Spleen (tissue), 11 donors: ENCODE measurements at regions not wholly inside any gene's neighbourhood (a gene's known extent, or its start where the extent isn't known, plus 50 kb on each side); places are given as distances from the start of the nearest gene placed in this dataset.

ENCODE experiments used
- DNase-seq: peaks from one replicate; pipeline ENCODE4 v3.0.0-alpha.2; 2020
- H3K27ac ChIP-seq, 8 donors: fragments of 200-600 bp; sonication (generic) in 7 of 8; 1 replicate in 4 of 8; 2 replicates in 4 of 8; pipeline versions ENCODE4 v1.5.0 to v1.8.0; 2016 to 2021; ENCODE audit warnings: inconsistent platforms in 4 of 8, mild to moderate bottlenecking in 4 of 8, moderate library complexity in 1 of 8
- H3K27me3 ChIP-seq, 7 donors: fragments of 200-600 bp; sonication (generic) in 6 of 7; replicated peaks in 1 of 7; 1 replicate in 4 of 7; 2 replicates in 3 of 7; pipeline versions ENCODE4 v1.5.0 to v1.8.0; 2016 to 2021; ENCODE audit warnings: inconsistent platforms in 3 of 7, mild to moderate bottlenecking in 1 of 7
- H3K36me3 ChIP-seq, 6 donors: fragments of 200-600 bp; sonication (generic) in 5 of 6; 1 replicate in 4 of 6; 2 replicates in 2 of 6; pipeline versions ENCODE4 v1.5.0 to v1.8.0; 2016 to 2021; ENCODE audit warnings: inconsistent platforms in 2 of 6
- H3K4me1 ChIP-seq, 6 donors: fragments of 200-600 bp; sonication (generic) in 5 of 6; 1 replicate in 3 of 6; 2 replicates in 3 of 6; pipeline versions ENCODE4 v1.5.0 to v1.8.0; 2016 to 2021; ENCODE audit warnings: inconsistent platforms in 3 of 6
- H3K4me3 ChIP-seq, 8 donors: fragments of 200-600 bp; sonication (generic) in 7 of 8; 1 replicate in 4 of 8; 2 replicates in 4 of 8; pipeline versions ENCODE4 v1.5.0 to v1.8.0; 2016 to 2021; ENCODE audit warnings: inconsistent platforms in 4 of 8, mild to moderate bottlenecking in 4 of 8, moderate library complexity in 2 of 8
- H3K9me3 ChIP-seq, 8 donors: fragments of 200-600 bp; sonication (generic) in 7 of 8; 1 replicate in 4 of 8; 2 replicates in 4 of 8; pipeline versions ENCODE4 v1.5.0 to v1.8.0; 2016 to 2021; ENCODE audit warnings: inconsistent platforms in 4 of 8
- CTCF ChIP-seq, 11 experiments: fragments of 200-600 bp in 7 of 11; fragments of 450-650 bp in 4 of 11; sonication (generic) in 4 of 11; IDR thresholded peaks in 8 of 11; conservative IDR thresholded peaks in 3 of 11; 1 replicate in 7 of 11; 2 replicates in 4 of 11; pipeline versions ENCODE4 v1.4.0 to v1.8.0; 2016 to 2021; ENCODE audit warnings: antibody characterized with exemption in 11 of 11, inconsistent platforms in 4 of 11, mild to moderate bottlenecking in 1 of 11
- POLR2A ChIP-seq, 3 donors: fragments of 450-650 bp; IDR thresholded peaks; one replicate each; pipeline ENCODE4 v1.5.1; 2017; ENCODE audit warnings: antibody characterized with exemption in 3 of 3, mild to moderate bottlenecking in 1 of 3
- POLR2AphosphoS5 ChIP-seq, 3 donors: sonication (generic); formaldehyde crosslinking; IDR thresholded peaks; one replicate each; pipeline ENCODE4 v1.5.1; 2017; ENCODE audit warnings: antibody characterized with exemption in 3 of 3
- WGBS, 5 donors: extraction: QIAGEN DNeasy Blood & Tissue Kit in 3 of 5; methylation state at CpG; one replicate each; pipeline versions ENCODE4 v1.1.5 to v1.1.7; 2013 to 2018; 5-methylcytosine and 5-hydroxymethylcytosine counted together
- intact Hi-C: fragments of 100-400 bp; cut with DNase I; formaldehyde crosslinking; loops from one replicate; pipeline ENCODE4 v1.15.0; 2023; ENCODE audit warnings: low total_unique reads
- donor health status: healthy with polysubstance abuse.
- donor health status: DM: no; HTN: no; CAD: no; lungs with moderate emphysema.
- donor health status: DM: no; HTN: no; CAD: no.
- donor health status: Bipolar disorder and iron deficiency.
- donor health status: healthy.
- donor health status: DM: no; HTN: no; CAD: no.
- donor health status: DM: yes; HTN: yes; CAD: no.

- 64 to 76% (median 72%) methylated on average over 4 of the region's 4 CpGs for WGBS, 5 donors
- H3K36me3 ChIP-seq: no peaks in the 10 kb centered on the region
- H3K4me3 ChIP-seq: no peak overlapping the region
- H3K4me1 ChIP-seq: no peaks in the 10 kb centered on the region
- DNase-seq: no peak
- TF ChIP-seq POLR2A (IDR thresholded peaks at IDR 0.05): no peak
- no peak for TF ChIP-seq CTCF (IDR thresholded peaks at IDR 0.05 in 8 of 11, conservative IDR thresholded peaks at IDR 0.05 in 3 of 11)
- no peak for TF ChIP-seq POLR2AphosphoS5 (IDR thresholded peaks at IDR 0.05)
- no peaks in the 10 kb centered on the region for H3K9me3 ChIP-seq
- H3K27ac ChIP-seq: no peak overlapping the region
- peaks cover 0 to 17% (median 0%) of the 10 kb centered on the region in 7 donors for H3K27me3 ChIP-seq
- intact Hi-C loops: no loop called here
Observed at GRCh38 chr7:42768045-42768444, 143.8 kb downstream of the C7orf25 start.

- DNase-seq: no peak
- Histone ChIP-seq H3K27ac (no peak overlapping the region), H3K4me3 (no peak overlapping the region), H3K4me1 (no peaks in the 10 kb centered on the region), H3K36me3 (no peaks in the 10 kb centered on the region), H3K27me3 (peaks cover 0 to 19% (median 0%) of the 10 kb centered on the region in 7 donors), H3K9me3 (no peaks in the 10 kb centered on the region)
- intact Hi-C loops: no loop called here
- no peak for TF ChIP-seq POLR2AphosphoS5 (IDR thresholded peaks at IDR 0.05)
- TF ChIP-seq POLR2A (IDR thresholded peaks at IDR 0.05): no peak
- TF ChIP-seq CTCF (IDR thresholded peaks at IDR 0.05 in 8 of 11, conservative IDR thresholded peaks at IDR 0.05 in 3 of 11): no peak
- WGBS, 5 donors: 68 to 83% (median 76%) methylated on average over 3 of the region's 3 CpGs
Observed at GRCh38 chr7:42766782-42767423, 145.0 kb downstream of the C7orf25 start.

GRCh38 chr7:42765931-42766330 is 145.9 kb downstream of the C7orf25 start:
- 78 to 90% (median 87%) methylated on average over 2 of the region's 2 CpGs for WGBS, 5 donors
- TF ChIP-seq POLR2A (IDR thresholded peaks at IDR 0.05): no peak
- no peak for TF ChIP-seq POLR2AphosphoS5 (IDR thresholded peaks at IDR 0.05)
- no peak for TF ChIP-seq CTCF (IDR thresholded peaks at IDR 0.05 in 8 of 11, conservative IDR thresholded peaks at IDR 0.05 in 3 of 11)

GRCh38 chr7:42763137-42763551 is 148.7 kb downstream of the C7orf25 start:
- WGBS, 5 donors: 27 to 46% (median 32%) methylated on average over 6 of the region's 6 CpGs
- H3K27me3 ChIP-seq: peaks cover 0 to 19% (median 0%) of the 10 kb centered on the region in 7 donors
- intact Hi-C loops: no loop called here
- H3K36me3 ChIP-seq: no peaks in the 10 kb centered on the region
- peaks cover 0 to 8% (median 2%) of the 10 kb centered on the region in 8 donors for H3K9me3 ChIP-seq
- no peak overlapping the region for H3K4me3 ChIP-seq
- no peak for TF ChIP-seq CTCF (IDR thresholded peaks at IDR 0.05 in 8 of 11, conservative IDR thresholded peaks at IDR 0.05 in 3 of 11)
- TF ChIP-seq POLR2A (IDR thresholded peaks at IDR 0.05): no peak
- DNase-seq: no peak
- H3K4me1 ChIP-seq: no peaks in the 10 kb centered on the region
- no peak overlapping the region for H3K27ac ChIP-seq

More at GRCh38 chr7:42765931-42766330, 145.9 kb downstream of the C7orf25 start:
- no peak overlapping the region for H3K4me3 ChIP-seq
- DNase-seq: no peak
- H3K36me3 ChIP-seq: no peaks in the 10 kb centered on the region
- intact Hi-C loops: no loop called here
- H3K27ac ChIP-seq: no peak overlapping the region
- H3K9me3 ChIP-seq: no peaks in the 10 kb centered on the region
- no peaks in the 10 kb centered on the region for H3K4me1 ChIP-seq
- H3K27me3 ChIP-seq: peaks cover 0 to 19% (median 0%) of the 10 kb centered on the region in 7 donors
